H9 (cell line): ENCODE measurements at regions not wholly inside any gene's neighbourhood (a gene's known extent, or its start where the extent isn't known, plus 50 kb on each side); places are given as distances from the start of the nearest gene placed in this dataset.

Experiments used
- DNase-seq: peaks from one replicate; pipeline ENCODE4 v3.0.0-alpha.2; 2017
- H2AFZ ChIP-seq: one replicate; pipeline ENCODE4 v1.6.1; 2013; ENCODE audit warnings: mild to moderate bottlenecking, low read length, control low read depth, moderate library complexity
- H2AK5ac ChIP-seq: 2 replicates; pipeline ENCODE4 v1.6.1; 2013; ENCODE audit warnings: low read length, control low read depth, mixed read lengths; ENCODE audit not compliant: insufficient read length
- H2BK120ac ChIP-seq: one replicate; pipeline ENCODE4 v1.6.1; 2013; ENCODE audit warnings: low read depth, mild to moderate bottlenecking, low read length, control low read depth, inconsistent platforms; ENCODE audit not compliant: poor library complexity, severe bottlenecking
- H2BK12ac ChIP-seq: 2 replicates; pipeline ENCODE4 v1.6.1; 2013; ENCODE audit warnings: low read length, control low read depth, mixed read lengths, low read depth; ENCODE audit not compliant: insufficient read length
- H2BK15ac ChIP-seq: 2 replicates; pipeline ENCODE4 v1.6.1; 2013; ENCODE audit warnings: low read depth, low read length, control low read depth
- H2BK20ac ChIP-seq: one replicate; pipeline ENCODE4 v1.6.1; 2013; ENCODE audit warnings: low read depth, mild to moderate bottlenecking, low read length, control low read depth, inconsistent platforms; ENCODE audit not compliant: poor library complexity, severe bottlenecking
- H2BK5ac ChIP-seq: 2 replicates; pipeline ENCODE4 v1.6.1; 2013; ENCODE audit warnings: low read length, control low read depth, mixed read lengths; ENCODE audit not compliant: insufficient read length
- H3K14ac ChIP-seq: 2 replicates; pipeline ENCODE4 v1.6.1; 2013; ENCODE audit warnings: low read length, control low read depth; ENCODE audit not compliant: insufficient read depth
- H3K18ac ChIP-seq: 2 replicates; pipeline ENCODE4 v1.6.1; 2013; ENCODE audit warnings: low read depth, mild to moderate bottlenecking, mixed read lengths, low read length, control low read depth; ENCODE audit not compliant: insufficient read length
- H3K23ac ChIP-seq: 2 replicates; pipeline ENCODE4 v1.6.1; 2013; ENCODE audit warnings: low read length, control low read depth, mixed read lengths, low read depth; ENCODE audit not compliant: insufficient read length
- H3K23me2 ChIP-seq: 2 replicates; pipeline ENCODE4 v1.6.1; 2013; ENCODE audit warnings: low read depth, mild to moderate bottlenecking, mixed read lengths, low read length, control low read depth; ENCODE audit not compliant: insufficient read length, poor library complexity, severe bottlenecking
- H3K27ac ChIP-seq: 2 replicates; pipeline ENCODE4 v1.5.1; 2013; ENCODE audit warnings: low read length, control low read depth, mixed read lengths, low read depth; ENCODE audit not compliant: insufficient read length
- H3K27me3 ChIP-seq: 2 replicates; pipeline ENCODE4 v1.6.1; 2013; ENCODE audit warnings: low read length, control low read depth, inconsistent platforms; ENCODE audit not compliant: insufficient read depth
- H3K4ac ChIP-seq: 2 replicates; pipeline ENCODE4 v1.6.1; 2013; ENCODE audit warnings: low read depth, mild to moderate bottlenecking, control low read depth, inconsistent platforms, low read length, moderate library complexity
- H3K4me1 ChIP-seq: 2 replicates; pipeline ENCODE4 v1.6.1; 2013; ENCODE audit warnings: low read length, control low read depth, inconsistent platforms; ENCODE audit not compliant: insufficient read depth
- H3K4me2 ChIP-seq: 2 replicates; pipeline ENCODE4 v1.6.1; 2013; ENCODE audit warnings: low read length, control low read depth, mixed read lengths; ENCODE audit not compliant: insufficient read length, insufficient read depth
- H3K56ac ChIP-seq: 2 replicates; pipeline ENCODE4 v1.6.1; 2013; ENCODE audit warnings: low read depth, mild to moderate bottlenecking, mixed read lengths, low read length, control low read depth; ENCODE audit not compliant: insufficient read length
- H3K79me1 ChIP-seq: 2 replicates; pipeline ENCODE4 v1.6.1; 2013; ENCODE audit warnings: low read depth, mild to moderate bottlenecking, moderate library complexity, low read length, control low read depth, inconsistent platforms; ENCODE audit not compliant: insufficient read depth, poor library complexity, severe bottlenecking
- H3K79me2 ChIP-seq: 2 replicates; pipeline ENCODE4 v1.6.1; 2013; ENCODE audit warnings: low read length, control low read depth, inconsistent platforms; ENCODE audit not compliant: insufficient read depth
- H3K9ac ChIP-seq: 2 replicates; pipeline ENCODE4 v1.6.1; 2013; ENCODE audit warnings: low read length, control low read depth, mixed read lengths; ENCODE audit not compliant: insufficient read length; ENCODE audit errors: extremely low read depth
- H3K9me3 ChIP-seq: one replicate; pipeline ENCODE4 v1.6.1; 2013; ENCODE audit warnings: low read depth, low read length, inconsistent platforms; ENCODE audit not compliant: control insufficient read depth
- H3T11ph ChIP-seq: one replicate; pipeline ENCODE4 v1.6.1; 2013; ENCODE audit warnings: mild to moderate bottlenecking, low read length, control low read depth, inconsistent platforms
- H4K20me1 ChIP-seq: one replicate; pipeline ENCODE4 v1.6.1; 2013; ENCODE audit not compliant: control insufficient read depth, insufficient read length, insufficient read depth
- H4K5ac ChIP-seq: 2 replicates; pipeline ENCODE4 v1.6.1; 2013; ENCODE audit warnings: low read depth, mild to moderate bottlenecking, mixed read lengths, low read length, control low read depth; ENCODE audit not compliant: insufficient read length
- H4K8ac ChIP-seq: replicated peaks from 2 replicates; pipeline ENCODE4 v1.6.1; 2013; ENCODE audit warnings: low read length, control low read depth, mixed read lengths, low read depth; ENCODE audit not compliant: insufficient read length
- H4K91ac ChIP-seq: 2 replicates; pipeline ENCODE4 v1.6.1; 2013; ENCODE audit warnings: low read depth, mild to moderate bottlenecking, moderate library complexity, mixed read lengths, low read length, control low read depth; ENCODE audit not compliant: insufficient read length
- H3K27ac Mint-ChIP-seq, 3 experiments: 2 replicates in 2 of 3; 3 replicates in 1 of 3; pipeline ENCODE4 v1.8.0; 2020 to 2021; ENCODE audit warnings: mixed read lengths in 3 of 3, mild to moderate bottlenecking in 1 of 3, moderate library complexity in 1 of 3
- H3K27me3 Mint-ChIP-seq: 2 replicates; pipeline ENCODE4 v1.8.0; 2021; ENCODE audit warnings: low read depth, mild to moderate bottlenecking, moderate library complexity, mixed read lengths
- H3K36me3 Mint-ChIP-seq, 3 experiments: 2 replicates in 2 of 3; 3 replicates in 1 of 3; pipeline ENCODE4 v1.8.0; 2020 to 2021; ENCODE audit warnings: low read depth in 3 of 3, mixed read lengths in 3 of 3; ENCODE audit not compliant: insufficient read depth in 1 of 3
- H3K4me1 Mint-ChIP-seq, 2 experiments: 2 replicates each; pipeline ENCODE4 v1.8.0; 2020; ENCODE audit warnings: mixed read lengths in 2 of 2
- H3K4me3 Mint-ChIP-seq, 2 experiments: 2 replicates in 1 of 2; 3 replicates in 1 of 2; pipeline ENCODE4 v1.8.0; 2020 to 2021; ENCODE audit warnings: mild to moderate bottlenecking in 2 of 2, mixed read lengths in 2 of 2, moderate library complexity in 1 of 2
- H3K9me3 Mint-ChIP-seq, 2 experiments: 2 replicates in 1 of 2; 3 replicates in 1 of 2; pipeline ENCODE4 v1.8.0; 2020; ENCODE audit warnings: mild to moderate bottlenecking in 2 of 2, mixed read lengths in 2 of 2, moderate library complexity in 1 of 2
- WGBS: extraction: QIAGEN DNeasy Blood & Tissue Kit; methylation state at CpG from one replicate; pipeline ENCODE4 v1.1.7; 2013; ENCODE audit warnings: missing lambda C conversion rate, low lambda C conversion rate, mixed read lengths; ENCODE audit not compliant: insufficient read length; ENCODE audit errors: extremely low coverage; 5-methylcytosine and 5-hydroxymethylcytosine counted together
- TF ChIP-seq, protein P1 (sequence below): fragments of 200-600 bp; sonication (generic); conservative IDR thresholded peaks from 3 replicates; pipeline ENCODE4 v1.8.0; 2021; ENCODE audit warnings: antibody characterized with exemption, mild to moderate bottlenecking

DNA sequence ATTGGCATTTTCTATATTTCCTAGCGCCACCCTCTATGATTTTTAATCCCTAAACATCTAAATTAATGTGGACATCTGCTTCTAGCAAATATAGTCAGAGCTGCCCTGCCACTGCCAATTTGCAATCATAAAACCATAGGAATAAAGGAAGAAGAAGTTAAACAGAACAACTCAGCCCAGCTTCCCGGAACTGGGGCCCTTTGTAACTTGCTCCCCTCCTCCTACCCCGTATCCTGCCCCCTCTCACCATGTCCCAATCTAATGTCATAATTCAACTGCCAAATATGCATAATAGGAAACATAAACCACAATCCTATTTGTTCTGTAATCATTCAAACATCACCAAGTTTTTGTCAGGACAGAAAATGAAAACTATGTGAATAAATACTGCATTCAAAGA lies 74.4 kb upstream of the ACP3 start:
- no peak overlapping the region for H4K8ac ChIP-seq
- H3K4me2 ChIP-seq: no peak overlapping the region
- H3K4me1 ChIP-seq: no peaks in the 10 kb centered on the region
- H3K14ac ChIP-seq: no peak overlapping the region
- H3K23ac ChIP-seq: no peak overlapping the region
- H3K18ac ChIP-seq: no peak overlapping the region
- Mint-ChIP-seq H3K4me1 (peaks cover 0 to 5% of the 10 kb centered on the region in 2 experiments; a peak in 3 of 4 replicates), H3K27me3 (peaks cover 5% of the 10 kb centered on the region), H3K27ac (no peak overlapping the region), H3K36me3 (no peaks in the 10 kb centered on the region), H3K9me3 (no peaks in the 10 kb centered on the region), H3K4me3 (no peak overlapping the region)
- H3K27ac ChIP-seq: no peak overlapping the region
- no peak overlapping the region for H2BK5ac ChIP-seq
- no peak overlapping the region for H3T11ph ChIP-seq
- no peak overlapping the region for H2BK15ac ChIP-seq
- no peak overlapping the region for H4K5ac ChIP-seq
- no peaks in the 10 kb centered on the region for H3K79me2 ChIP-seq
- H3K9ac ChIP-seq: no peak overlapping the region
- WGBS: no CpG with 5 or more reads among the region's 3 CpGs
- no peak overlapping the region for H2AFZ ChIP-seq
- no peaks in the 10 kb centered on the region for H3K79me1 ChIP-seq
- no peaks in the 10 kb centered on the region for H3K23me2 ChIP-seq
- H3K27me3 ChIP-seq: no peaks in the 10 kb centered on the region
- H2BK12ac ChIP-seq: no peak overlapping the region
- H2AK5ac ChIP-seq: no peak overlapping the region
- H4K20me1 ChIP-seq: no peaks in the 10 kb centered on the region
- no peak overlapping the region for H3K4ac ChIP-seq
- no peak for DNase-seq
- no peaks in the 10 kb centered on the region for H3K9me3 ChIP-seq
- H3K56ac ChIP-seq: no peak overlapping the region
- TF ChIP-seq, protein P1, sequence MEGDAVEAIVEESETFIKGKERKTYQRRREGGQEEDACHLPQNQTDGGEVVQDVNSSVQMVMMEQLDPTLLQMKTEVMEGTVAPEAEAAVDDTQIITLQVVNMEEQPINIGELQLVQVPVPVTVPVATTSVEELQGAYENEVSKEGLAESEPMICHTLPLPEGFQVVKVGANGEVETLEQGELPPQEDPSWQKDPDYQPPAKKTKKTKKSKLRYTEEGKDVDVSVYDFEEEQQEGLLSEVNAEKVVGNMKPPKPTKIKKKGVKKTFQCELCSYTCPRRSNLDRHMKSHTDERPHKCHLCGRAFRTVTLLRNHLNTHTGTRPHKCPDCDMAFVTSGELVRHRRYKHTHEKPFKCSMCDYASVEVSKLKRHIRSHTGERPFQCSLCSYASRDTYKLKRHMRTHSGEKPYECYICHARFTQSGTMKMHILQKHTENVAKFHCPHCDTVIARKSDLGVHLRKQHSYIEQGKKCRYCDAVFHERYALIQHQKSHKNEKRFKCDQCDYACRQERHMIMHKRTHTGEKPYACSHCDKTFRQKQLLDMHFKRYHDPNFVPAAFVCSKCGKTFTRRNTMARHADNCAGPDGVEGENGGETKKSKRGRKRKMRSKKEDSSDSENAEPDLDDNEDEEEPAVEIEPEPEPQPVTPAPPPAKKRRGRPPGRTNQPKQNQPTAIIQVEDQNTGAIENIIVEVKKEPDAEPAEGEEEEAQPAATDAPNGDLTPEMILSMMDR: no peak
- H2BK120ac ChIP-seq: no peak overlapping the region
- H4K91ac ChIP-seq: no peak overlapping the region
- no peak overlapping the region for H2BK20ac ChIP-seq
